IMR-90 (cell line): ENCODE measurements at regions not wholly inside any gene's neighbourhood (a gene's known extent, or its start where the extent isn't known, plus 50 kb on each side); places are given as distances from the start of the nearest gene placed in this dataset.

ENCODE experiments used
- ATAC-seq: fragments of 200-7000 bp; cut with Tn5 transposase; 2 replicates; pipeline ENCODE4 v1.9.1; 2020; ENCODE audit warnings: low read depth, mild to moderate bottlenecking, moderate library complexity
- BruUV-seq: library from RNA; stranded (reverse); fragments of 400-500 nt; replicated peaks from 2 replicates; lab custom pipeline; 2021; lab: Mats Ljungman, UMichigan
- CTCF ChIA-PET: fragments of 300-600 bp; formaldehyde crosslinking; extraction: SDS; loops from one replicate; lab custom pipeline; 2021; ENCODE audit warnings: antibody characterized with exemption; lab: Yijun Ruan, JAX
- POLR2A ChIA-PET: fragments of 300-600 bp; sonication (Branson Sonifier 250); formaldehyde crosslinking; loops from one replicate; lab custom pipeline; 2022; ENCODE audit warnings: antibody characterized with exemption; ENCODE audit not compliant: unreplicated experiment; lab: Charles Lee
- DNase-seq: peaks from one replicate; pipeline ENCODE4 v3.0.0; 2013
- H2AFZ ChIP-seq: replicated peaks from 2 replicates; pipeline ENCODE3; 2013; ENCODE audit warnings: low read length, mild to moderate bottlenecking; ENCODE audit not compliant: poor library complexity
- H2AK5ac ChIP-seq: 2 replicates; pipeline ENCODE4 v1.6.1; 2013; ENCODE audit warnings: low read depth, low read length, inconsistent platforms
- H2AK9ac ChIP-seq: replicated peaks from 2 replicates; pipeline ENCODE3; 2013; ENCODE audit warnings: mild to moderate bottlenecking, low read depth, low read length, moderate library complexity; ENCODE audit not compliant: poor library complexity
- H2BK120ac ChIP-seq: 2 replicates; pipeline ENCODE4 v1.6.1; 2013; ENCODE audit warnings: low read depth, low read length, inconsistent platforms
- H2BK15ac ChIP-seq: 3 replicates; pipeline ENCODE4 v1.6.1; 2013; ENCODE audit warnings: low read depth, low read length, inconsistent platforms
- H2BK20ac ChIP-seq: 2 replicates; pipeline ENCODE4 v1.6.1; 2013; ENCODE audit warnings: low read depth, mild to moderate bottlenecking, inconsistent platforms, low read length, moderate library complexity
- H2BK5ac ChIP-seq: 2 replicates; pipeline ENCODE4 v1.6.1; 2013; ENCODE audit warnings: mild to moderate bottlenecking, low read depth, low read length, inconsistent platforms; ENCODE audit not compliant: poor library complexity, severe bottlenecking
- H3K14ac ChIP-seq: replicated peaks from 2 replicates; pipeline ENCODE4 v1.6.1; 2013; ENCODE audit warnings: low read depth, low read length, inconsistent platforms
- H3K18ac ChIP-seq: 2 replicates; pipeline ENCODE4 v1.6.1; 2013; ENCODE audit warnings: low read depth, low read length, control low read depth
- H3K23ac ChIP-seq: 2 replicates; pipeline ENCODE4 v1.6.1; 2013; ENCODE audit warnings: low read depth, low read length, inconsistent platforms
- H3K27ac ChIP-seq: 2 replicates; pipeline ENCODE4 v1.5.1; 2013; ENCODE audit warnings: mild to moderate bottlenecking, control low read depth, low read length; ENCODE audit not compliant: insufficient read depth
- H3K27me3 ChIP-seq: 2 replicates; pipeline ENCODE4 v1.6.1; 2013; ENCODE audit warnings: low read length; ENCODE audit not compliant: control insufficient read depth, insufficient read depth
- H3K36me3 ChIP-seq: 2 replicates; pipeline ENCODE4 v1.6.1; 2013; ENCODE audit warnings: low read length, mixed read lengths; ENCODE audit not compliant: control insufficient read depth, insufficient read depth
- H3K4ac ChIP-seq: 2 replicates; pipeline ENCODE4 v1.6.1; 2013; ENCODE audit warnings: low read depth, low read length, inconsistent platforms
- H3K4me1 ChIP-seq: 2 replicates; pipeline ENCODE4 v1.6.1; 2013; ENCODE audit warnings: low read length, mixed read lengths; ENCODE audit not compliant: control insufficient read depth, insufficient read depth
- H3K4me2 ChIP-seq: 2 replicates; pipeline ENCODE4 v1.6.1; 2013; ENCODE audit warnings: low read depth, mild to moderate bottlenecking, control low read depth, low read length, moderate library complexity
- H3K4me3 ChIP-seq: 2 replicates; pipeline ENCODE4 v1.5.1; 2013; ENCODE audit warnings: low read depth, mild to moderate bottlenecking, control low read depth, low read length, moderate library complexity; ENCODE audit not compliant: insufficient read depth
- H3K56ac ChIP-seq: 2 replicates; pipeline ENCODE4 v1.6.1; 2013; ENCODE audit warnings: low read length, inconsistent platforms; ENCODE audit not compliant: insufficient read depth; ENCODE audit errors: extremely low read depth
- H3K79me1 ChIP-seq, 2 experiments: 2 replicates each; pipeline ENCODE4 v1.6.1; 2013; ENCODE audit warnings: low read length in 2 of 2, inconsistent platforms in 1 of 2, low read depth in 1 of 2
- H3K9ac ChIP-seq: 2 replicates; pipeline ENCODE4 v1.6.1; 2013; ENCODE audit warnings: low read depth, low read length, control low read depth
- H3K9me1 ChIP-seq: 2 replicates; pipeline ENCODE4 v1.6.1; 2013; ENCODE audit warnings: low read length, inconsistent platforms; ENCODE audit not compliant: insufficient read depth
- H3K9me3 ChIP-seq: 2 replicates; pipeline ENCODE4 v1.6.1; 2013; ENCODE audit warnings: low read length; ENCODE audit not compliant: control insufficient read depth, insufficient read depth
- H4K20me1 ChIP-seq: 2 replicates; pipeline ENCODE4 v1.6.1; 2013; ENCODE audit warnings: low read length, inconsistent platforms; ENCODE audit not compliant: insufficient read depth
- H4K5ac ChIP-seq: 2 replicates; pipeline ENCODE4 v1.6.1; 2013; ENCODE audit warnings: mild to moderate bottlenecking, low read depth, low read length, control low read depth
- H4K8ac ChIP-seq, 2 experiments: 2 replicates each; pipeline ENCODE4 v1.6.1; 2013; ENCODE audit warnings: low read depth in 2 of 2, low read length in 2 of 2, control low read depth in 1 of 2, inconsistent platforms in 1 of 2
- H4K91ac ChIP-seq: 2 replicates; pipeline ENCODE4 v1.6.1; 2013; ENCODE audit warnings: low read depth, low read length, inconsistent platforms; ENCODE audit not compliant: insufficient read depth
- BHLHE40 ChIP-seq: fragments of 150-350 bp; IDR thresholded peaks from 2 replicates; pipeline ENCODE4 v1.6.1; 2016; ENCODE audit warnings: mild to moderate bottlenecking, low read depth, low read length
- CEBPB ChIP-seq: IDR thresholded peaks from 2 replicates; pipeline ENCODE4 v1.6.1; 2012; ENCODE audit warnings: low read depth, low read length, improper control_type of control experiment
- CHD1 ChIP-seq: IDR thresholded peaks from 2 replicates; pipeline ENCODE4 v1.6.1; 2012; ENCODE audit warnings: low read depth, low read length, improper control_type of control experiment
- MAFK ChIP-seq: IDR thresholded peaks from 2 replicates; pipeline ENCODE4 v1.6.1; 2012; ENCODE audit warnings: low read depth, low read length, improper control_type of control experiment
- NFE2L2 ChIP-seq: fragments of 150-350 bp; IDR thresholded peaks from 2 replicates; pipeline ENCODE4 v1.6.1; 2016; ENCODE audit warnings: low read depth, mild to moderate bottlenecking, low read length
- POLR2A ChIP-seq: IDR thresholded peaks from 2 replicates; pipeline ENCODE4 v1.6.1; 2012; ENCODE audit warnings: mild to moderate bottlenecking, low read depth, low read length
- RAD21 ChIP-seq: IDR thresholded peaks from 2 replicates; pipeline ENCODE4 v1.6.1; 2012; ENCODE audit warnings: low read length, improper control_type of control experiment
- RCOR1 ChIP-seq: IDR thresholded peaks from 2 replicates; pipeline ENCODE4 v1.6.1; 2012; ENCODE audit warnings: mild to moderate bottlenecking, low read length, improper control_type of control experiment; ENCODE audit not compliant: insufficient replicate concordance
- SMC3 ChIP-seq: fragments of 150-350 bp; IDR thresholded peaks from 2 replicates; pipeline ENCODE4 v1.6.1; 2016; ENCODE audit warnings: low read depth, mild to moderate bottlenecking, antibody characterized with exemption, low read length, moderate library complexity
- WGBS, 2 experiments: methylation state at CpG; one replicate each; pipeline versions ENCODE4 v1.1.5 to v1.1.7; 2013; ENCODE audit warnings: missing lambda C conversion rate in 2 of 2; ENCODE audit not compliant: insufficient read length in 1 of 2; ENCODE audit errors: extremely low coverage in 2 of 2; 5-methylcytosine and 5-hydroxymethylcytosine counted together
- dilution Hi-C: fragments of 300-500 bp; cut with HindIII; formaldehyde crosslinking; loops from one replicate; pipeline ENCODE4 v1.14.3; 2018; ENCODE audit warnings: low sequenced_read_pairs; ENCODE audit not compliant: unreplicated experiment
- in situ Hi-C: fragments of 300-500 bp; cut with MboI; formaldehyde crosslinking; loops from 3 replicates; pipeline ENCODE4 v1.14.3; 2019; ENCODE audit warnings: low sequenced_read_pairs, inconsistent platforms, mixed read lengths
- intact Hi-C: fragments of 100-400 bp; cut with micrococcal nuclease; formaldehyde crosslinking; loops from 2 replicates; pipeline ENCODE4 v1.10.0; 2022
- TF ChIP-seq, protein P1 (sequence below): conservative IDR thresholded peaks from 2 replicates; pipeline ENCODE4 v1.5.1; 2012; ENCODE audit warnings: mild to moderate bottlenecking, low read depth, low read length, improper control_type of control experiment

DNA sequence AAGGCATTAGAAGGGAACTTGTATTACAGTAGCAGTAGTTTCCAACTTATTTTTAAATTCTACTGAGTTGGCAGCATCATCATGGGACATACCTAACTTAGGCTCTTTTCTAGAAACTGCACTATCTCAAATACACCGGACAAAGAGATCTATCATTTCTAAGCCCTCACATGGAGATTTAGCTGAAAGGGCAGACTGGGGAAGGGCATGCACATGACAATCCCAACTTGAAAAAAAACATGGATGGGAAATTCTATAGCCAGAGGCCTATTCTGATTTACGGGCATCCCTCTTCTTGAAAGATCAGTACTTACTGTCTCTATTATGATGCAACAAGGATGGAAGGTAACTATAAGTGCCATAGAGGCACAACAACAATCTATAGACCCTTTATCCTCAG, 1328.6 kb downstream of the UQCRFS1 start:
- no CpG with 5 or more reads among the region's 2 CpGs for WGBS, 2 experiments
- no peak overlapping the region for H2BK15ac ChIP-seq
- H4K20me1 ChIP-seq = no peaks in the 10 kb centered on the region
- no peak overlapping the region for H3K4me2 ChIP-seq
- no peak overlapping the region for H3K27ac ChIP-seq
- H4K5ac ChIP-seq = no peak overlapping the region
- H3K36me3 ChIP-seq = no peaks in the 10 kb centered on the region
- H2BK20ac ChIP-seq = no peak overlapping the region
- ATAC-seq = no peak
- intact Hi-C loops (no loop called here), in situ Hi-C loops (no loop called here), dilution Hi-C loops (no loop called here)
- H3K23ac ChIP-seq = no peak overlapping the region
- H2AK9ac ChIP-seq = no peak overlapping the region
- H3K18ac ChIP-seq = no peak overlapping the region
- H3K9ac ChIP-seq = no peak overlapping the region
- DNase-seq = no peak
- no peak overlapping the region for H2AK5ac ChIP-seq
- TF ChIP-seq RAD21 = no peak
- no peak for TF ChIP-seq SMC3
- no peak for TF ChIP-seq NFE2L2
- no peak for TF ChIP-seq CEBPB
- TF ChIP-seq, protein P1, sequence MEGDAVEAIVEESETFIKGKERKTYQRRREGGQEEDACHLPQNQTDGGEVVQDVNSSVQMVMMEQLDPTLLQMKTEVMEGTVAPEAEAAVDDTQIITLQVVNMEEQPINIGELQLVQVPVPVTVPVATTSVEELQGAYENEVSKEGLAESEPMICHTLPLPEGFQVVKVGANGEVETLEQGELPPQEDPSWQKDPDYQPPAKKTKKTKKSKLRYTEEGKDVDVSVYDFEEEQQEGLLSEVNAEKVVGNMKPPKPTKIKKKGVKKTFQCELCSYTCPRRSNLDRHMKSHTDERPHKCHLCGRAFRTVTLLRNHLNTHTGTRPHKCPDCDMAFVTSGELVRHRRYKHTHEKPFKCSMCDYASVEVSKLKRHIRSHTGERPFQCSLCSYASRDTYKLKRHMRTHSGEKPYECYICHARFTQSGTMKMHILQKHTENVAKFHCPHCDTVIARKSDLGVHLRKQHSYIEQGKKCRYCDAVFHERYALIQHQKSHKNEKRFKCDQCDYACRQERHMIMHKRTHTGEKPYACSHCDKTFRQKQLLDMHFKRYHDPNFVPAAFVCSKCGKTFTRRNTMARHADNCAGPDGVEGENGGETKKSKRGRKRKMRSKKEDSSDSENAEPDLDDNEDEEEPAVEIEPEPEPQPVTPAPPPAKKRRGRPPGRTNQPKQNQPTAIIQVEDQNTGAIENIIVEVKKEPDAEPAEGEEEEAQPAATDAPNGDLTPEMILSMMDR = no peak
- TF ChIP-seq MAFK = no peak
- no peak for TF ChIP-seq POLR2A
- no peak for TF ChIP-seq RCOR1
- no peak for TF ChIP-seq CHD1
- no peak for TF ChIP-seq BHLHE40
- BruUV-seq = no TSS peak
- no peaks in the 10 kb centered on the region for H3K79me1 ChIP-seq
- H3K14ac ChIP-seq = no peak overlapping the region
- no peak overlapping the region for H4K8ac ChIP-seq
- POLR2A ChIA-PET = no interaction called here
- no peak overlapping the region for H3K4me3 ChIP-seq
- no peak overlapping the region for H2AFZ ChIP-seq
- H4K91ac ChIP-seq = no peak overlapping the region
- no peaks in the 10 kb centered on the region for H3K9me1 ChIP-seq
- H3K4me1 ChIP-seq = no peaks in the 10 kb centered on the region
- no peak overlapping the region for H3K56ac ChIP-seq
- no peak overlapping the region for H2BK120ac ChIP-seq
- no peak overlapping the region for H2BK5ac ChIP-seq
- H3K27me3 ChIP-seq = no peaks in the 10 kb centered on the region
- peaks cover 27% of the 10 kb centered on the region for H3K9me3 ChIP-seq
- H3K4ac ChIP-seq = no peak overlapping the region
- CTCF ChIA-PET = no interaction called here
